Stimulated activated CD8-positive, alpha-beta memory T cell treated with anti-CD3 and anti-CD28 coated beads, Interleukin-4, amount 100 ng/mL, for 48 hours (primary cell): ENCODE measurements at regions not wholly inside any gene's neighbourhood (a gene's known extent, or its start where the extent isn't known, plus 50 kb on each side); places are given as distances from the start of the nearest gene placed in this dataset.
"Not testable (repeated sequence)": the region's sequence is repeated elsewhere in the genome, so short reads cannot be mapped to it uniquely, and the experiment has no call there.

Source experiments
- DNase-seq: peaks from one replicate; pipeline ENCODE4 v3.0.0-alpha.2; 2020

- not testable (repeated sequence) for DNase-seq
Measured at GRCh38 chr3:28156599-28156998, 84.8 kb upstream of the CMC1 start.

- DNase-seq = no peak
Measured at GRCh38 chr3:28171962-28172361, 69.5 kb upstream of the CMC1 start.

DNA sequence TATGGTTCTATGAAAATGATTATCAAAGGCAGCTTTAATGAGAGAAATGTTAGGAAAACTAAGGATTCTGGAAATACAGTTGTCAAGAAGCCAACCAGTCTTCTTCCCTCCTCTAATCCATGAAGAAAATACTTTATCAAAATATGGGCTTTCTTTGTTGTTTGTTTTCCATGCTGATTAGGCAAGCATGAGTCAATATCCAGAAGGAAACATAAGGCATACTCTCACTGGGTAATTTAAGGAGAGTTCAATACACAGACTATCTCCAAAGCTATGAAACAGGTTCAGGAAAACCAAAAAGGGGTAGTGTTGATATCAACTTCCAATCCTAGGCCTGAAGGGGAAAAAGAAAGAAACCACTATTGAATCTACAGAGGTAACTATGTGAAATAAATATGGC lies 68.7 kb upstream of the CMC1 start:
- DNase-seq = no peak

- DNase-seq = no peak
Measured at GRCh38 chr3:28173836-28174235, 67.6 kb upstream of the CMC1 start.

- no peak for DNase-seq
Measured at GRCh38 chr3:28186748-28187147, 54.7 kb upstream of the CMC1 start.

DNA sequence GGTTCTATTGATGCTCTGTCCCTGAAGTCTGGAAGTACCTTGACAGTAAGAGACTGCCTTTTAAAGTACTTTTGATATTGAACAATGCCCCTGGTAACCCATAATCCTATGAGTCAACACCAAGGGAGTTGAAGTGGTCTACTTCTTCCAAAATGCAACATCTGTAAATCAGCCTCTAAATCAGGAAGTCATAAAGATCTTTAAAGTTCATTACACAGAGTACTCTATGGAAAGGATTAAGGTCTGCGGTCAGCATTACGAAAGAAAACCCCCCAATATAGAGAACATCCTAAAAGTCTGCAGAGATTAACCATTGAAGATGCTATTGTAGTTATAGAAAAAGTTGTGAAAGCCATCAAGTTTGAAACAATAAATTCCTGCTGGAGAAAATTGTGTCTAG lies 52.7 kb upstream of the CMC1 start:
- DNase-seq = no peak

DNA sequence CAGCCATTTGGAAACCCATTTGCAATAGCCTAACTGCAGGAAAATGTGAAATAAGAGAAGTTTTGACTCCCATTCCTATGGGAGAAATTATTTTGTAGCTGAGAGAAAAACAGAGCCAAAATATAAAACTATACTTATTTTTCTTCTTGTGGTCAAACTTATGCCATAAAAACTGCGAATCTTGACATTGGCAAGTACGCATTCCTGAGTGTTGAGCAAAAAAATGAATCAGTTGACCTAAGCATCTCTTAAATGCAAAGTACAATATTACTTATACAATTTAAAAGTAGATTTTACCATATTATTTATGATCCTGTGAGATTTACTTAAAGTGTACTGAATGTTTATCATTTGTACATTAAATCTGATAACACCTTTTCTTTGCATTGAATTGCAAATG lies 50.1 kb upstream of the CMC1 start:
- DNase-seq = no peak
